ENCODE measurements at regions not wholly inside any gene's neighbourhood (a gene's known extent, or its start where the extent isn't known, plus 50 kb on each side); places are given as distances from the start of the nearest gene placed in this dataset.

- Histone ChIP-seq H3K36me3 (ENCODE audit: control insufficient read depth, insufficient read depth, low read length) (no peaks in the 10 kb centered on the region), H3K27me3 (ENCODE audit: control insufficient read depth, insufficient read depth, low read length) (no peaks in the 10 kb centered on the region), H3K4me3 (ENCODE audit: low read depth, low read length) (no peak overlapping the region)
- no peak for DNase-seq (ENCODE audit: low read depth)
- TF ChIP-seq, protein P1, sequence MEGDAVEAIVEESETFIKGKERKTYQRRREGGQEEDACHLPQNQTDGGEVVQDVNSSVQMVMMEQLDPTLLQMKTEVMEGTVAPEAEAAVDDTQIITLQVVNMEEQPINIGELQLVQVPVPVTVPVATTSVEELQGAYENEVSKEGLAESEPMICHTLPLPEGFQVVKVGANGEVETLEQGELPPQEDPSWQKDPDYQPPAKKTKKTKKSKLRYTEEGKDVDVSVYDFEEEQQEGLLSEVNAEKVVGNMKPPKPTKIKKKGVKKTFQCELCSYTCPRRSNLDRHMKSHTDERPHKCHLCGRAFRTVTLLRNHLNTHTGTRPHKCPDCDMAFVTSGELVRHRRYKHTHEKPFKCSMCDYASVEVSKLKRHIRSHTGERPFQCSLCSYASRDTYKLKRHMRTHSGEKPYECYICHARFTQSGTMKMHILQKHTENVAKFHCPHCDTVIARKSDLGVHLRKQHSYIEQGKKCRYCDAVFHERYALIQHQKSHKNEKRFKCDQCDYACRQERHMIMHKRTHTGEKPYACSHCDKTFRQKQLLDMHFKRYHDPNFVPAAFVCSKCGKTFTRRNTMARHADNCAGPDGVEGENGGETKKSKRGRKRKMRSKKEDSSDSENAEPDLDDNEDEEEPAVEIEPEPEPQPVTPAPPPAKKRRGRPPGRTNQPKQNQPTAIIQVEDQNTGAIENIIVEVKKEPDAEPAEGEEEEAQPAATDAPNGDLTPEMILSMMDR (IDR thresholded peaks at IDR 0.05; ENCODE audit: insufficient read depth, low read length, poor library complexity, severe bottlenecking), result no peak
Measured at GRCh38 chr10:8527773-8528172, 473.3 kb downstream of the GATA3 start.

GRCh38 chr10:8531116-8531515 lies 476.6 kb downstream of the GATA3 start:
- DNase-seq (ENCODE audit: low read depth), result no peak
- no peaks in the 10 kb centered on the region for H3K36me3 ChIP-seq (ENCODE audit: control insufficient read depth, insufficient read depth, low read length)
- H3K4me3 ChIP-seq (ENCODE audit: low read depth, low read length), result no peak overlapping the region
- peaks cover 11% of the 10 kb centered on the region for H3K27me3 ChIP-seq (ENCODE audit: control insufficient read depth, insufficient read depth, low read length)
- TF ChIP-seq, protein P1 (IDR thresholded peaks at IDR 0.05; ENCODE audit: insufficient read depth, low read length, poor library complexity, severe bottlenecking), result no peak

- Histone ChIP-seq H3K27me3 (ENCODE audit: control insufficient read depth, insufficient read depth, low read length) (peaks cover 11% of the 10 kb centered on the region), H3K36me3 (ENCODE audit: control insufficient read depth, insufficient read depth, low read length) (no peaks in the 10 kb centered on the region), H3K4me3 (ENCODE audit: low read depth, low read length) (no peak overlapping the region)
- TF ChIP-seq, protein P1 (IDR thresholded peaks at IDR 0.05; ENCODE audit: insufficient read depth, low read length, poor library complexity, severe bottlenecking), result no peak
- no peak for DNase-seq (ENCODE audit: low read depth)
Measured at GRCh38 chr10:8532647-8533046, 478.2 kb downstream of the GATA3 start.

GRCh38 chr10:8533462-8533861 lies 479.0 kb downstream of the GATA3 start:
- Histone ChIP-seq H3K27me3 (ENCODE audit: control insufficient read depth, insufficient read depth, low read length) (peaks cover 11% of the 10 kb centered on the region), H3K4me3 (ENCODE audit: low read depth, low read length) (no peak overlapping the region), H3K36me3 (ENCODE audit: control insufficient read depth, insufficient read depth, low read length) (no peaks in the 10 kb centered on the region)
- DNase-seq (ENCODE audit: low read depth), result no peak
- TF ChIP-seq, protein P1 (IDR thresholded peaks at IDR 0.05; ENCODE audit: insufficient read depth, low read length, poor library complexity, severe bottlenecking), result no peak

GRCh38 chr10:8534096-8534495 lies 479.6 kb downstream of the GATA3 start:
- TF ChIP-seq, protein P1 (IDR thresholded peaks at IDR 0.05; ENCODE audit: insufficient read depth, low read length, poor library complexity, severe bottlenecking), result no peak
- H3K36me3 ChIP-seq (ENCODE audit: control insufficient read depth, insufficient read depth, low read length), result no peaks in the 10 kb centered on the region
- DNase-seq (ENCODE audit: low read depth), result no peak
- peaks cover 11% of the 10 kb centered on the region for H3K27me3 ChIP-seq (ENCODE audit: control insufficient read depth, insufficient read depth, low read length)
- no peak overlapping the region for H3K4me3 ChIP-seq (ENCODE audit: low read depth, low read length)

- peaks cover 11% of the 10 kb centered on the region for H3K27me3 ChIP-seq (ENCODE audit: control insufficient read depth, insufficient read depth, low read length)
- H3K36me3 ChIP-seq (ENCODE audit: control insufficient read depth, insufficient read depth, low read length), result no peaks in the 10 kb centered on the region
- no peak overlapping the region for H3K4me3 ChIP-seq (ENCODE audit: low read depth, low read length)
- TF ChIP-seq, protein P1 (IDR thresholded peaks at IDR 0.05; ENCODE audit: insufficient read depth, low read length, poor library complexity, severe bottlenecking), result no peak
- DNase-seq (ENCODE audit: low read depth), result no peak
Measured at GRCh38 chr10:8534891-8535290, 480.4 kb downstream of the GATA3 start.

Measured in kidney epithelial cell (primary cell).